HCT116 (cell line): ENCODE measurements at regions not wholly inside any gene's neighbourhood (a gene's known extent, or its start where the extent isn't known, plus 50 kb on each side); places are given as distances from the start of the nearest gene placed in this dataset.

Source experiments
- ATAC-seq: fragments of 200-7000 bp; cut with Tn5 transposase; 2 replicates; pipeline ENCODE4 v1.9.1; 2020; ENCODE audit warnings: mild to moderate bottlenecking, moderate library complexity
- BruUV-seq: library from RNA; stranded (reverse); fragments of 400-500 nt; replicated peaks from 2 replicates; lab custom pipeline; 2021; lab: Mats Ljungman, UMichigan
- CTCF ChIA-PET: fragments of 300-600 bp; sonication (Branson Sonifier 250); formaldehyde crosslinking; loops from one replicate; lab custom pipeline; 2021; ENCODE audit warnings: antibody characterized with exemption; lab: Charles Lee
- POLR2A ChIA-PET: fragments of 300-600, 350-600 bp; sonication (Branson Sonifier 250); formaldehyde crosslinking; loops from one replicate; lab custom pipeline; 2021; ENCODE audit warnings: antibody characterized with exemption; lab: Charles Lee
- RAD21 ChIA-PET, 2 experiments: fragments of 300-600 bp; sonication (Branson Sonifier 250); formaldehyde crosslinking; loops; one replicate each; lab custom pipeline; 2023; ENCODE audit warnings: low total read pairs in 2 of 2; ENCODE audit not compliant: uncharacterized antibody in 2 of 2, unreplicated experiment in 2 of 2, low non-redundant PET in 1 of 2; lab: Charles Lee
- DNase-seq: peaks from one replicate; pipeline ENCODE4 v3.0.0-alpha.2; 2010; ENCODE audit warnings: low read depth, low spot score
- H2AFZ ChIP-seq: fragments of 200-600 bp; shearing (Covaris generic), sonication (generic); 2 replicates; pipeline ENCODE4 v1.6.1; 2017; ENCODE audit warnings: low read depth, mixed run types, mixed read lengths, antibody characterized with exemption, low read length; ENCODE audit not compliant: poor library complexity, severe bottlenecking
- H3K27ac ChIP-seq: 2 replicates; pipeline ENCODE4 v1.5.1; 2012; ENCODE audit warnings: low read depth, low read length
- H3K27me3 ChIP-seq: fragments of 200-600 bp; sonication (generic); 2 replicates; pipeline ENCODE4 v1.6.1; 2016; ENCODE audit warnings: mixed run types, low read length, mixed read lengths; ENCODE audit not compliant: insufficient read depth
- H3K36me3 ChIP-seq, 2 experiments: fragments of 200-500 bp in 1 of 2; fragments of 200-600 bp in 1 of 2; sonication (Bioruptor generic) in 1 of 2; sonication (generic) in 1 of 2; 2 replicates each; pipeline versions ENCODE4 v1.5.1 to v1.6.1; 2014 to 2016; ENCODE audit warnings: low read length in 2 of 2, inconsistent platforms in 1 of 2, mixed read lengths in 1 of 2, mixed run types in 1 of 2; ENCODE audit not compliant: insufficient read depth in 2 of 2, control insufficient read depth in 1 of 2
- H3K4me1 ChIP-seq, 2 experiments: fragments of 200-600 bp in 1 of 2; sonication (generic) in 1 of 2; 2 replicates each; pipeline versions ENCODE4 v1.5.1 to v1.6.1; 2012 to 2017; ENCODE audit warnings: low read length in 2 of 2, inconsistent platforms in 1 of 2, mild to moderate bottlenecking in 1 of 2, mixed read lengths in 1 of 2, mixed run types in 1 of 2, moderate library complexity in 1 of 2; ENCODE audit not compliant: insufficient read depth in 2 of 2, control insufficient read depth in 1 of 2
- H3K4me2 ChIP-seq: fragments of 200-600 bp; sonication (generic); 2 replicates; pipeline ENCODE4 v1.6.1; 2017; ENCODE audit warnings: mixed run types, low read length, mixed read lengths
- H3K4me3 ChIP-seq, 2 experiments: fragments of 200-600 bp in 1 of 2; sonication (generic) in 1 of 2; replicated peaks in 1 of 2; 2 replicates each; pipeline ENCODE4 v1.5.1; 2011 to 2016; ENCODE audit warnings: low read length in 2 of 2, control low read depth in 1 of 2, low read depth in 1 of 2, mild to moderate bottlenecking in 1 of 2, mixed read lengths in 1 of 2, mixed run types in 1 of 2
- H3K79me2 ChIP-seq: fragments of 200-600 bp; sonication (generic); 2 replicates; pipeline ENCODE4 v1.6.1; 2017; ENCODE audit warnings: mild to moderate bottlenecking, mixed run types, low read length, moderate library complexity, mixed read lengths; ENCODE audit not compliant: insufficient read depth
- H3K9ac ChIP-seq: fragments of 200-600 bp; sonication (generic); 2 replicates; pipeline ENCODE4 v1.6.1; 2016; ENCODE audit warnings: low read length, mixed read lengths
- H3K9me2 ChIP-seq: fragments of 200-600 bp; sonication (generic), shearing (Covaris generic); 2 replicates; pipeline ENCODE4 v1.6.1; 2017; ENCODE audit warnings: mixed run types, mild to moderate bottlenecking, moderate library complexity; ENCODE audit not compliant: insufficient read depth
- H3K9me3 ChIP-seq, 2 experiments: fragments of 200-500 bp in 1 of 2; fragments of 200-600 bp in 1 of 2; sonication (Bioruptor generic) in 1 of 2; sonication (generic) in 1 of 2; 2 replicates each; pipeline ENCODE4 v1.6.1; 2014 to 2017; ENCODE audit warnings: low read length in 2 of 2, mixed read lengths in 2 of 2, inconsistent platforms in 1 of 2, low read depth in 1 of 2, mild to moderate bottlenecking in 1 of 2, mixed run types in 1 of 2, moderate library complexity in 1 of 2; ENCODE audit not compliant: control insufficient read depth in 1 of 2, insufficient read depth in 1 of 2
- H4K20me1 ChIP-seq: fragments of 200-600 bp; sonication (generic), shearing (Covaris generic); 2 replicates; pipeline ENCODE4 v1.6.1; 2017; ENCODE audit warnings: mixed run types, mild to moderate bottlenecking, moderate library complexity; ENCODE audit not compliant: insufficient read depth
- CBX3 ChIP-seq: IDR thresholded peaks from 2 replicates; pipeline ENCODE4 v1.6.1; 2012; ENCODE audit warnings: low read depth
- CEBPB ChIP-seq: IDR thresholded peaks from 2 replicates; pipeline ENCODE4 v1.6.1; 2012; ENCODE audit warnings: low read depth
- EGR1 ChIP-seq: IDR thresholded peaks from 2 replicates; pipeline ENCODE4 v1.6.1; 2012; ENCODE audit warnings: low read depth
- EZH2 ChIP-seq: fragments of 200-600 bp; sonication (generic); IDR thresholded peaks from 2 replicates; pipeline ENCODE4 v1.6.1; 2017; ENCODE audit warnings: antibody characterized with exemption, mixed run types
- EZH2phosphoT487 ChIP-seq: fragments of 200-600 bp; IDR thresholded peaks from 2 replicates; pipeline ENCODE4 v1.6.1; 2018; ENCODE audit warnings: antibody characterized with exemption, borderline replicate concordance
- FOSL1 ChIP-seq: IDR thresholded peaks from 2 replicates; pipeline ENCODE4 v1.6.1; 2012; ENCODE audit warnings: low read depth
- MAX ChIP-seq: IDR thresholded peaks from 2 replicates; pipeline ENCODE4 v1.6.1; 2012
- POLR2A ChIP-seq: IDR thresholded peaks from 2 replicates; pipeline ENCODE4 v1.7.0; 2011; ENCODE audit warnings: borderline replicate concordance; ENCODE audit not compliant: insufficient read depth, insufficient read length; ENCODE audit errors: extremely low read depth
- POLR2AphosphoS5 ChIP-seq: IDR thresholded peaks from 2 replicates; pipeline ENCODE4 v1.6.1; 2011; ENCODE audit warnings: mild to moderate bottlenecking, low read depth, low read length, moderate library complexity
- RAD21 ChIP-seq: IDR thresholded peaks from 2 replicates; pipeline ENCODE4 v1.6.1; 2012; ENCODE audit warnings: low read depth, mild to moderate bottlenecking
- SIN3A ChIP-seq: IDR thresholded peaks from 2 replicates; pipeline ENCODE4 v1.6.1; 2012; ENCODE audit warnings: low read depth
- SP1 ChIP-seq: IDR thresholded peaks from 2 replicates; pipeline ENCODE4 v1.6.1; 2012; ENCODE audit warnings: low read depth
- SRF ChIP-seq: IDR thresholded peaks from 2 replicates; pipeline ENCODE4 v1.6.1; 2012; ENCODE audit warnings: low read depth
- TCF7L2 ChIP-seq: IDR thresholded peaks from 2 replicates; pipeline ENCODE4 v1.7.0; 2011; ENCODE audit warnings: borderline replicate concordance, inconsistent platforms; ENCODE audit not compliant: insufficient read depth, insufficient read length; ENCODE audit errors: extremely low read depth
- ZNF274 ChIP-seq: fragments of 200-500 bp; sonication (Bioruptor generic); IDR thresholded peaks from 2 replicates; pipeline ENCODE4 v1.6.1; 2014; ENCODE audit warnings: mild to moderate bottlenecking, low read depth, low read length, inconsistent platforms
- intact Hi-C: fragments of 100-400 bp; cut with micrococcal nuclease; formaldehyde crosslinking; loops from 2 replicates; pipeline ENCODE4 v1.10.0; 2022
- TF ChIP-seq, protein P1 (sequence below), 3 experiments: fragments of 200-600 bp in 1 of 3; sonication (generic) in 1 of 3; IDR thresholded peaks in 2 of 3; conservative IDR thresholded peaks in 1 of 3; 2 replicates each; pipeline ENCODE4 v1.5.1; 2012 to 2017; ENCODE audit warnings: low read depth in 2 of 3, low read length in 2 of 3, antibody characterized with exemption in 1 of 3, borderline replicate concordance in 1 of 3, control low read depth in 1 of 3, mild to moderate bottlenecking in 1 of 3, mixed read lengths in 1 of 3, mixed run types in 1 of 3, moderate library complexity in 1 of 3; ENCODE audit not compliant: insufficient read depth in 1 of 3
- TF ChIP-seq, protein P2 (sequence below): IDR thresholded peaks from 2 replicates; pipeline ENCODE4 v1.6.1; 2012

DNA sequence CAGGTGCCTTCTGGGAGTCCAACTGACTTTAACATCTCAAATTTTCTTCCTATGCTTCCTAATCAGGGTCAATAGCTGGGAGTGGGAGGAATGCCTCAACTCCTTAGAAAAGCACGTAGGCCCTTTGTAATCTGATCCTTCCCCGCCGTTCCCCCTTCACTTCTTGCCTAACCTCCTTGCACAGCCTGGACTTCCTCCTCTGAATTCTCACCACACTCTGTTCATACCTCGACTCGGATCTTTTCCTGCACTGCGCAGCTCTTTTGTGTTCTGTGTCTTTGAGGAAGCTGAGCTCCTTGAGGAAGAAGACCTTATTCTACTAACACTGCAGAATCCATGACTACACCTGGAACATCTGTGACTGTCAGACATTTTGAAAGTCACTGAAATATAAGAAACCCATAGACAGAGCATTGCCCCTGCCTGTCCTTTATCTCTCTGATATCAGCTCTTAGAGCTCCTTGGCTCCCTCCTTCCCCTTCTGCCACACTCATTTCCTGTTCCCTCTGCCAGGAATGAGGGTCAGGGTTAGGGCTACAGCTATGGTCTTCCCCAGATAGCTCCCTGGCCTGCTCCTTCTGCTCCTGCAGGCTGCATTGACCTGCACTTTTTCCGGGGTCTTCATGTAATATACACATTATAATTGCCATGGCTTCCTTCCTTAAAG, 140.2 kb upstream of the LDB2 start:
- ChIA-PET CTCF (no interaction called here), RAD21 (no interaction called here), POLR2A (no interaction called here)
- intact Hi-C loops = no loop called here
- no peak overlapping the region for H3K27ac ChIP-seq
- no peaks in the 10 kb centered on the region for H3K27me3 ChIP-seq
- no peak overlapping the region for H3K4me2 ChIP-seq
- no peaks in the 10 kb centered on the region for H3K36me3 ChIP-seq
- H3K9me3 ChIP-seq = no peaks in the 10 kb centered on the region
- no peaks in the 10 kb centered on the region for H3K79me2 ChIP-seq
- ATAC-seq (no peak), DNase-seq (no peak)
- H3K9me2 ChIP-seq = no peaks in the 10 kb centered on the region
- no peak overlapping the region for H3K4me3 ChIP-seq
- peak; percentile 64; the same call in 1 of the 2 replicates for TF ChIP-seq CEBPB
- TF ChIP-seq POLR2AphosphoS5 = no peak
- TF ChIP-seq ZNF274 = no peak
- TF ChIP-seq EZH2 = no peak
- no peak for TF ChIP-seq FOSL1
- TF ChIP-seq MAX = 0 out of 2 replicates have a peak, but pooled peaks have one; percentile 20
- TF ChIP-seq CBX3 = 0 out of 2 replicates have a peak, but pooled peaks have one; percentile 19
- H3K9ac ChIP-seq = no peak overlapping the region
- H4K20me1 ChIP-seq = no peaks in the 10 kb centered on the region
- peaks cover 0 to 9% of the 10 kb centered on the region in 2 experiments; a peak in 2 of 4 replicates for H3K4me1 ChIP-seq
- H2AFZ ChIP-seq = no peak overlapping the region
- BruUV-seq = no TSS peak

GRCh38 chr4:17033768-17034181, 135.3 kb upstream of the LDB2 start:
- ChIA-PET RAD21 (no interaction called here), POLR2A (no interaction called here), CTCF (no interaction called here)
- no peak overlapping the region for H3K27ac ChIP-seq
- peaks cover 14 to 29% of the 10 kb centered on the region in 2 experiments for H3K4me1 ChIP-seq
- no peak overlapping the region for H3K4me2 ChIP-seq
- H3K79me2 ChIP-seq = no peaks in the 10 kb centered on the region
- no TSS peak for BruUV-seq
- H4K20me1 ChIP-seq = no peaks in the 10 kb centered on the region
- no peaks in the 10 kb centered on the region for H3K27me3 ChIP-seq
- no peak for ATAC-seq
- H3K9me2 ChIP-seq = no peaks in the 10 kb centered on the region
- H3K9me3 ChIP-seq = no peaks in the 10 kb centered on the region
- H2AFZ ChIP-seq = no peak overlapping the region
- intact Hi-C loops = no loop called here
- H3K9ac ChIP-seq = no peak overlapping the region
- H3K4me3 ChIP-seq = no peak overlapping the region
- no peak for DNase-seq
- no peaks in the 10 kb centered on the region for H3K36me3 ChIP-seq
- no peak for TF ChIP-seq SP1
- TF ChIP-seq TCF7L2 = no peak
- TF ChIP-seq, protein P1, sequence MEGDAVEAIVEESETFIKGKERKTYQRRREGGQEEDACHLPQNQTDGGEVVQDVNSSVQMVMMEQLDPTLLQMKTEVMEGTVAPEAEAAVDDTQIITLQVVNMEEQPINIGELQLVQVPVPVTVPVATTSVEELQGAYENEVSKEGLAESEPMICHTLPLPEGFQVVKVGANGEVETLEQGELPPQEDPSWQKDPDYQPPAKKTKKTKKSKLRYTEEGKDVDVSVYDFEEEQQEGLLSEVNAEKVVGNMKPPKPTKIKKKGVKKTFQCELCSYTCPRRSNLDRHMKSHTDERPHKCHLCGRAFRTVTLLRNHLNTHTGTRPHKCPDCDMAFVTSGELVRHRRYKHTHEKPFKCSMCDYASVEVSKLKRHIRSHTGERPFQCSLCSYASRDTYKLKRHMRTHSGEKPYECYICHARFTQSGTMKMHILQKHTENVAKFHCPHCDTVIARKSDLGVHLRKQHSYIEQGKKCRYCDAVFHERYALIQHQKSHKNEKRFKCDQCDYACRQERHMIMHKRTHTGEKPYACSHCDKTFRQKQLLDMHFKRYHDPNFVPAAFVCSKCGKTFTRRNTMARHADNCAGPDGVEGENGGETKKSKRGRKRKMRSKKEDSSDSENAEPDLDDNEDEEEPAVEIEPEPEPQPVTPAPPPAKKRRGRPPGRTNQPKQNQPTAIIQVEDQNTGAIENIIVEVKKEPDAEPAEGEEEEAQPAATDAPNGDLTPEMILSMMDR (IDR thresholded peaks at IDR 0.05 in 2 of 3, conservative IDR thresholded peaks at IDR 0.05 in 1 of 3; ENCODE audit: borderline replicate concordance in 1 of 3, insufficient read depth in 1 of 3, low read depth in 2 of 3, low read length in 2 of 3) = no peak
- no peak for TF ChIP-seq POLR2A
- no peak for TF ChIP-seq POLR2AphosphoS5
- no peak for TF ChIP-seq EGR1
- no peak for TF ChIP-seq SIN3A
- TF ChIP-seq EZH2phosphoT487 = no peak
- TF ChIP-seq, protein P2, sequence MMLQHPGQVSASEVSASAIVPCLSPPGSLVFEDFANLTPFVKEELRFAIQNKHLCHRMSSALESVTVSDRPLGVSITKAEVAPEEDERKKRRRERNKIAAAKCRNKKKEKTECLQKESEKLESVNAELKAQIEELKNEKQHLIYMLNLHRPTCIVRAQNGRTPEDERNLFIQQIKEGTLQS = no peak
- no peak for TF ChIP-seq CEBPB
- no peak for TF ChIP-seq RAD21
- TF ChIP-seq SRF = no peak
